Motor neuron (in vitro differentiated cells): ENCODE measurements at regions not wholly inside any gene's neighbourhood (a gene's known extent, or its start where the extent isn't known, plus 50 kb on each side); places are given as distances from the start of the nearest gene placed in this dataset.
"Not testable (repeated sequence)": the region's sequence is repeated elsewhere in the genome, so short reads cannot be mapped to it uniquely, and the experiment has no call there.

ENCODE experiments used
- ATAC-seq, 8 experiments: fragments of 200-7000 bp; cut with Tn5 transposase; replicated peaks in 6 of 8; 2 replicates each; pipeline ENCODE4 v1.8.0; 2021; ENCODE audit warnings: mild to moderate bottlenecking in 8 of 8, moderate library complexity in 8 of 8
- H3K27ac ChIP-seq, 2 donors: fragments of 250-450 bp; sonication (Bioruptor Pico); 2 replicates each; pipeline ENCODE4 v1.9.0; 2021; ENCODE audit warnings: antibody characterized with exemption in 2 of 2, mild to moderate bottlenecking in 2 of 2, moderate library complexity in 1 of 2
- H3K4me1 ChIP-seq, 2 donors: fragments of 250-450 bp; sonication (Bioruptor Pico); replicated peaks in 1 of 2; 2 replicates each; pipeline ENCODE4 v1.6.1; 2021; ENCODE audit warnings: antibody characterized with exemption in 2 of 2, mild to moderate bottlenecking in 2 of 2, moderate library complexity in 1 of 2
- H3K4me3 ChIP-seq, 5 donors: fragments of 250-450 bp; sonication (Bioruptor Pico); 2 replicates each; pipeline ENCODE4 v1.9.0; 2021; ENCODE audit warnings: antibody characterized with exemption in 5 of 5, mild to moderate bottlenecking in 5 of 5, moderate library complexity in 4 of 5
- WGBS, 10 experiments: fragments of 450-650 bp; shearing (Covaris generic); methylation state at CpG; one replicate each; pipeline ENCODE4 v1.0.0; 2022; 5-methylcytosine and 5-hydroxymethylcytosine counted together
- in situ Hi-C, 9 experiments: fragments of 400-800 bp; cut with MboI; loops; one replicate each; pipeline ENCODE4 v1.15.0; 2021; ENCODE audit warnings: low sequenced_read_pairs in 9 of 9, low pct_unique_long_range_greater_than_20kb in 2 of 9; ENCODE audit not compliant: unreplicated experiment in 9 of 9

DNA sequence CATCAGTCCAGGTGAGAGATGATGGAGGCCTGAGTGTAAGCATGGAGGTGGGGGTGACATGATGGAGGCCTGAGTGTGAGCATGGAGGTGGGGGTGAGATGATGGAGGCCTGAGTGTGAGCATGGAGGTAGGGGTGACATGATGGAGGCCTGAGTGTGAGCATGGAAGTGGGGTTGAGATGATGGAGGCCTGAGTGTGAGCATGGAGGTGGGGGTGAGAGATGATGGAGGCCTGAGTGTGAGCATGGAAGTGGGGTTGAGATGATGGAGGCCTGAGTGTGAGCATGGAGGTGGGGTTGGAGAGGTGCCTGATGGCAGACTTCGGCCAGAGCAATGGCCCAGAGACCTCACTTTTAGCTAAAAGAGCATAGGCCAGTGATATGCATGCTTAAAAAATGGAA lies 269.9 kb upstream of the PLPP4 start:
- H3K4me3 ChIP-seq, in situ Hi-C loops, ATAC-seq, H3K4me1 ChIP-seq, H3K27ac ChIP-seq: not testable (repeated sequence)
- 38 to 100% (median 60%) methylated on average over 1 of the region's 1 CpG; no CpG with 5 or more reads in 5 of the 10 experiments for WGBS, 10 experiments

DNA sequence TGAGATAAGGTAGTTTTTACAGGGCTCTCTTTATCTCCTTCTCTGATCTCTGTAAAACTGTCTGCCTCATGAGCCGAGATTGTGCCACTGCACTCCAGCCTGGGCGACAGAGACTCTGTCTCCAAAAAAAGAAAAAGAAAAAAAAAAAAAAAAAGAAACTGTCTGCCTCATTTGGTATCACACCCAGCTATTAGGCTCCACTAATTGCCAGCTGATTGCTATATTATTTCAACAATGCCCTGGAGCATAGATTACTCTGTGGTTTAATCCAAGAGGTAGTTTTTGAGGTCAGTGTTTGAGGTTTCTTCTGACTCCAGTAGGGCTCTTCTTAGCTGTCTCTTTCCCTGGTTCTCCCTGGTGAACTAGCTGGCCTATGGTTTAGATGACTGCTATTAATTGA lies 268.1 kb upstream of the PLPP4 start:
- Histone ChIP-seq H3K27ac (no peak overlapping the region), H3K4me1 (no peaks in the 10 kb centered on the region), H3K4me3 (no peak overlapping the region)
- in situ Hi-C loops: no loop called here
- no peak for ATAC-seq
- WGBS, 10 experiments: 23 to 60% (median 33%) methylated on average over 1 to 2 of the region's 2 CpGs; no CpG with 5 or more reads in 3 of the 10 experiments

DNA sequence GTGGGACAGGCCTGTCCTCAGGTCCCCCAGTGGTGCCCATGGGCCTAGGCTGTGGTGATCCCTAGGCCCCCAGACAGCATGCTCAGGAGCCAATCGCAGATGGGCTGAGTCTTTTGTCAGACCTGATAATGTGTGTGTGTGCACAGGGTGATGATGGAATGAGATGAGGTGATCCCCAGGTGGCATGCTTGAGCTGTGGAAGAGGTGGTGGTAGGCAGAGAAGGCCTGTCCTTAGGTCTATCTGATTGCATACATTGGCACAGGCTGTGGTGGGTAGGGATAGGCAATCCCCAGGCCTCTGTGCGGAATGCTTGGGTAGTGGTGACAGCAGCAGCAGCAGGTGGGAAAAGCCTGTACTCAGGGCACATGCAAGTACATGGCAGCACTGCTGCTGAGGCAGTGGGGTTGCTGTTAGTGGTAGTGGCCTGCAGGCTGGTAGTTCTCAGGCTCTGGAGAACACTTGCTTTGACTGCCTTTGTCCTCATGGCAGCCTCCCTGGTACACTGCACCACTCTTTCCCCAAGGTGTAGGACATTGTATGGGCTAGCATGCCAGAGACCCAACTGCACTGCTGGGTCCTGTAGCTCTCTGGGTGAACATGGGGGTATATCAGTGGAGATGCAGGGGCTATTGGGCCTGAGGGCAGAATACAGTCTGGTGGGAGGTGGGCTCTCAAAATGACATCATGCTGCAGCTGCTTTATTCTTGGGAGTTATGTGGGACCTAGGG lies 260.9 kb upstream of the PLPP4 start:
- Histone ChIP-seq H3K27ac (no peak overlapping the region), H3K4me3 (no peak overlapping the region), H3K4me1 (no peaks in the 10 kb centered on the region)
- WGBS, 10 experiments: 0 to 100% methylated on average over 1 of the region's 2 CpGs; no CpG with 5 or more reads in 8 of the 10 experiments
- in situ Hi-C loops: no loop called here
- no peak for ATAC-seq

DNA sequence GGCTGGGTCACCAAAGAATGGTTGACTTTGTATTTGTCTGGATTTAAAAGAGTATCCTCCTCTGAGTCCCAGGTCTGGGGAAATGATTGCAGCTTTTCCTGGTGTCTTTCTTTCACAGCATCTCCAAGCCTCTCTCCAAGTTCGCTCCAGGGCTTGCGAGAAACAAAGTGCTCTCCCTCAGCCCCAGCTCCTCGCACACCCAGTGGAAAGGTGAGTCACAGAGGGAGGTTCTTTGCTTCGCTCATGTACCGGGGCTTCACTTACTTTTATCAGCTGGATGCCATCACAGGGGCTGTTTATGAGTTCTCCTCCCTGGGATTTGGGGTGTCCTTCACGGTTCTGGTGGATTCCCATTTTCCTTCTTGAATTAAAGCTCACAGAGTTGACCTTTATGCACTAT lies 252.2 kb upstream of the PLPP4 start:
- no peak overlapping the region for H3K4me3 ChIP-seq
- ATAC-seq: no peak
- no peak overlapping the region for H3K27ac ChIP-seq
- in situ Hi-C loops: no loop called here
- 20 to 80% (median 63%) methylated on average over 1 to 6 of the region's 6 CpGs; no CpG with 5 or more reads in 2 of the 10 experiments for WGBS, 10 experiments
- peaks cover 2 to 3% of the 10 kb centered on the region in 2 donors for H3K4me1 ChIP-seq

DNA sequence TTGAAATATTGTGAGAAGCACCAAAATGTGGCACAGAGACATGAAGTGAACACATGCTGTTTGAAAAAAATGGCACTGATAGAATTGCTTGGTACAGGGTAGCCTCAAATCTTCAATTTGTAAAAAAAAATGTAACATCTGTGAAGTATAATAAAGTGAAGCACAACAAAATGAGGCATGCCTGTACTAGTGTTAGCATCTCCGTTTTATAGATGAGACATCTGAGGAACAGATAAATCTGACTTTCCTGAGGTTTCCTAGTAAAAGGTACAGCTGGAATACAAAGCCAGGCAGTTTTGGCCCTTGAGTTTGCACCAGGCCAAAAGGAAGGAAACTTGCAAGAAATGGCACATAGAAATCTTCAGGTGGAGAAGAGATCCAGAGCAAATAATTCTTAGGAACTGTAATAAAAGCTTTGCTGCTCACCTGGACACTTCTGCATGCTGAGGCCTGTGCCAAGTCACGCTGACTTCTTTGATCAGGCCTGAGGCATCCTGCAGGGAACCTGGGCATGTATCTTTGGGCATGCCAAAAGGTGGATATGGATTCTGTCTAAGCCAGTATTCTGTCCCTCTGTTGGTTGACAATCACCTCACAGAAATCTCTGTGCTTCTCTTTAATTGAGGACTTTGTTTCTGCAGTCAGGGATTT lies 251.5 kb upstream of the PLPP4 start:
- no peak for ATAC-seq
- no peak overlapping the region for H3K27ac ChIP-seq
- 26 to 92% (median 75%) methylated on average over 1 to 2 of the region's 2 CpGs; no CpG with 5 or more reads in 1 of the 10 experiments for WGBS, 10 experiments
- no peak overlapping the region for H3K4me3 ChIP-seq
- in situ Hi-C loops: no loop called here
- H3K4me1 ChIP-seq: peaks cover 3% of the 10 kb centered on the region in 2 donors

DNA sequence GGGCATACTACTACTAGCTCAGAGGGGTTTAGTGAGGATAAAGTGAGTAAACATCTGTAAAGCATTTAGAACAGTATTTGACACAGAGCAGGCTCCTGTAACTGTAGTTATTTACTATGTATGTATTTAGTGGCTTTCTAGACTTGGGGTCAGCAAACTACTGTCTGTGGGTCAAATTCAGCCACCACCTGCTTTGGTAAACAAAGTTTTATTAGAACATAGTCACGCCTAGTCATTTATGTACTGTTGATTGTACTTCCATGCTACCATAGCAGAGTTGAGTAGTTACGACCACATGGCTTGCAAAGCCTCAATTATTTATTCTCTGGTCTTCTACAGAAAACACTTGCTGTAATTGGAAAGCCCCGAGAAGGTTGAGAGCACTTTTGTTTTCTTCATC lies 248.5 kb upstream of the PLPP4 start:
- no peak for ATAC-seq
- Histone ChIP-seq H3K4me1 (peaks cover 3% of the 10 kb centered on the region in 2 donors), H3K27ac (no peak overlapping the region), H3K4me3 (no peak overlapping the region)
- WGBS, 10 experiments: 29 to 91% (median 80%) methylated on average over 1 to 3 of the region's 3 CpGs; no CpG with 5 or more reads in 5 of the 10 experiments
- in situ Hi-C loops: no loop called here

DNA sequence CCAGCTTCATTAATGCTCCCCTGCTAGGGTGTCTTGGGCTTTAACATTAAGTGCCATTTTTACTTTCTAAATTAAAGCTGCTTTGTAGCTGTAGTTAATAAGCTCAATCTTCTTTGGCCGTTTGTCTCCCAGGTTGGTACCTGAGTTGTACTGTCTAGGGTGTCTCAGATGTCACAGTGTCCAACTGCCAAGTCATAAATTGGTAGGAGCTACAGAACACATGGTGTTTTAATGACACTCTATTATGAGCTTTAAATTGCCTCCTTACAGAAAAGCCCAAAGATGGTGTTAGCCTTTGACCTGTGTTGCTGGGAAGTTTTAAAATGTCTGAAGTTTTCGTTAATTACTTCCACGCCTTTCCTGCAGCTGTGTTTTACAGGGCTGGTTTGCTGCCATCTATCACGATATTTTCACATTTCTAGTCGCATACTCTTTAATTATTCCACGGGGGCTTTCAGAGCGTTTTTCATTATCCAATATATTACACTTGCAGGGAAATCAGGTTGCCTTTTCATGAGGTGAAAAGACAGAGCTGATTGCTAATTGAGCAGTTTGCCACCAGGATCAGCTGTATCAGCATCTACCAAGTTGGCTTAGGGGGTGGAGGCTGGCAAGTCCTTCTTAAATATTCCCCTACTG lies 247.8 kb upstream of the PLPP4 start:
- Histone ChIP-seq H3K27ac (no peak overlapping the region), H3K4me3 (no peak overlapping the region), H3K4me1 (peaks cover 3% of the 10 kb centered on the region in 2 donors)
- 6 to 83% (median 57%) methylated on average over 1 to 7 of the region's 7 CpGs for WGBS, 10 experiments
- ATAC-seq: peak in 1 of 8 experiments; percentile 42
- in situ Hi-C loops: no loop called here

DNA sequence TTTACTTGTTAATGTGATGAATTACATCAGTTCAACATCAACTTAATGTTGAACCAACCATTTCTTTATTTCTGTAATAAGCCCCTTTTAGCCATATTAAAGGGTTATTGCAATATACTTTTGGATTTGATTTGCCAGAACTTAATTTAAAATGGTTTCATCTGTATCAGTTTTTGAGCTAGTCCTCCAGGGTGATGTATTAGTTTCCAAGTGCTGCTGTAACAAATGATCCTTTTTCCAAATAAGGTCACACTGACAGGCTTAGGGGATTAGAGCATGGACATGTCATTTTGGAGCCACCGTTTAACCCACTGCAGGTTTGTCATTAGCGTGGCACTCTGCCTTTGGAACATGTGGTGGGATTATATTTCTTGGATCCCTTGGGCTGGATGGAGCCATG lies 244.8 kb upstream of the PLPP4 start:
- 17 to 100% (median 87%) methylated on average over 1 to 2 of the region's 2 CpGs; no CpG with 5 or more reads in 4 of the 10 experiments for WGBS, 10 experiments
- in situ Hi-C loops: no loop called here

DNA sequence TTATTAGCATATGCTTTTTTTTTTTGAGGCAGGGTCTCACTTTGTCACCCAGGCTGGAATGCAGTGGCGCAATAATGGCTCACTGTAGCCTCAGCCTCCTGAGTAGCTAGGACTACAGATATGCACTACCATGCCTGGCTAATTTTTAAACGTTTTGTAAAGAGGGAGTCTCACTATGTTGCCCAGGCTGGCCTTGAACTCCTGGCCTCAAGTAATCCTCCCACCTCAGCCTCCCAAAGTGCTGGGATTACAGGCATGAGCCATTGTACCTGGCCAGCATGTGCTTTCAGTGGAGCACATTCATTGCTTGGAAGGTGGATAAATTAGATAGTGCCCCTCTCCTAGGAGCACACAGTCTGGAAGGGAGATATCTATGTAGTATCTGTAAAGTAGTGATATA lies 243.7 kb upstream of the PLPP4 start:
- 0 to 100% (median 86%) methylated on average over 1 to 2 of the region's 2 CpGs; no CpG with 5 or more reads in 4 of the 10 experiments for WGBS, 10 experiments
- H3K4me1 ChIP-seq, H3K27ac ChIP-seq, ATAC-seq, in situ Hi-C loops, H3K4me3 ChIP-seq: not testable (repeated sequence)

More for the DNA sequence above, 244.8 kb upstream of the PLPP4 start:
- peaks cover 3% of the 10 kb centered on the region in 2 donors for H3K4me1 ChIP-seq
- H3K27ac ChIP-seq: no peak overlapping the region
- H3K4me3 ChIP-seq: no peak overlapping the region
- no peak for ATAC-seq

DNA sequence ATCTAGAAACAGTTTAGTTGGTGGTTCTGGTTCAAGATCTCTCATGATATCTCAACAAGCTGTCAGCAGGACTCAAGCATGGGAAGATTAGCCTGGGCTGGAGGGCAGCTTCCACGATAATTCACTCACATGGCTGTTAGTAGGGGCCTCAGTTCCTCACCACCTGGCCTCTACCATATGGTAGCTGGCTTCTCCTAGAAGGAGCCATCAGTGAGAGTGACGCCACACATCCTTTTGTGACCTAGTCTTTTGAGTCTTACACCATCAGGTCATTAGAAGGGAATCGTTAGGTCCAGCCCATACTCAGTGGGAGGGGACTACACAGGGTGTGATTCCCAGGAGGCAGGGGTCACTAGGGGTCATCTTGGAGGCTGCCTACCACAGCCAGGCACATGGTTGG lies 239.3 kb upstream of the PLPP4 start:
- ATAC-seq: no peak
- in situ Hi-C loops: no loop called here
- H3K4me3 ChIP-seq: no peak overlapping the region
- H3K27ac ChIP-seq: no peak overlapping the region
- 0 to 71% (median 46%) methylated on average over 1 to 3 of the region's 3 CpGs; no CpG with 5 or more reads in 4 of the 10 experiments for WGBS, 10 experiments
- H3K4me1 ChIP-seq: no peaks in the 10 kb centered on the region

DNA sequence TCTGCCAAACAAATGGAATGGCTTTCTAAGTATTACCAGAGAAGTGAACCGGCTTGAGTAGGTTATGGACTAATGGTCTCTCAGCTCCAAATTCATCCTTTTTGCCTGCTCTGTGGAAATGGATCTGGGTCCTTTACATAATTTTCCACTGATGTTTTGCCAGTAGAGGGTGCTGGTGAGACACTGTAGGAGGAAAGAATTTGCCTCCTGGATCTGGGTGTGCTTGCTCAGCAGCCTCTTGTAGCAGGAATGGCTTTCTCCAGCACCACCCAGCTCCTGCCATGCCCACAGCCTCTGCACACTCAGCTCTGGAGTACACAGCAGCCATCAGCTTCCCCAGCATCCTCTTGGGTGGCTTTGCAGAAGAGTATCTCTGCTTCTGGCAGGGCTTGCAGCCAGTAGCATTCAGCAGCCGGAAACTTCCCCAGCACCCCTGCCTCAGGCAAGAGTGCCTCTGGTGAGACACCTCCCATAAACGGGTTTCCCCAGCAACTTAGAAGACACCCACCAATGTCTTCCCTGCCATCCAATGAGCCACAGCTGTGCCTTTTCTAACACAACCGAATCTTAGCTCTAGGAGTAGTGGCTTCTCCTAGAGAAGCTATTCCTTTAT lies 235.0 kb upstream of the PLPP4 start:
- 10 to 74% (median 37%) methylated on average over 2 to 4 of the region's 4 CpGs; no CpG with 5 or more reads in 2 of the 10 experiments for WGBS, 10 experiments
- peak in 4 of 8 experiments; percentile 15 to 99 (median 98) for ATAC-seq

DNA sequence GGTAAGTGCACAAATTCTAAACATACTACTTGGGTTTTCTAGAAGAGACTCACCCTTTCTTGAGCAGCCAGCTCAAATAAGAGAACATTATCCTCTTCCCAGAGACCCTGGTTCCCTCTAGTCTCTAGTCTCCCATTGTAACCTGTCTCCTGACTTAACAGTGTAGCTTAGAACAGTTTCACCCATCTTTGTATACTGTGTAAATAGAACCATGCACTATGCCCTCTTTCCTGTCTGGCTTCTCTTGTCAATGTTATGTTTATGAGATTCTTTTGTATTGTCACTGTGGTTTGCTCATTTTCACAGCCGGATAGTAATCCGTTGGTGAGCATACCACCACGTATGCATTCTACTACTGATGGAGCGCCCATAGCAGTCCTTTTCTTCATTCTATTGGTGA lies 227.4 kb upstream of the PLPP4 start:
- in situ Hi-C loops: no loop called here

More for the DNA sequence above, 235.0 kb upstream of the PLPP4 start:
- H3K4me1 ChIP-seq: no peaks in the 10 kb centered on the region
- H3K27ac ChIP-seq: no peak overlapping the region
- H3K4me3 ChIP-seq: no peak overlapping the region
- in situ Hi-C loops: no loop called here

DNA sequence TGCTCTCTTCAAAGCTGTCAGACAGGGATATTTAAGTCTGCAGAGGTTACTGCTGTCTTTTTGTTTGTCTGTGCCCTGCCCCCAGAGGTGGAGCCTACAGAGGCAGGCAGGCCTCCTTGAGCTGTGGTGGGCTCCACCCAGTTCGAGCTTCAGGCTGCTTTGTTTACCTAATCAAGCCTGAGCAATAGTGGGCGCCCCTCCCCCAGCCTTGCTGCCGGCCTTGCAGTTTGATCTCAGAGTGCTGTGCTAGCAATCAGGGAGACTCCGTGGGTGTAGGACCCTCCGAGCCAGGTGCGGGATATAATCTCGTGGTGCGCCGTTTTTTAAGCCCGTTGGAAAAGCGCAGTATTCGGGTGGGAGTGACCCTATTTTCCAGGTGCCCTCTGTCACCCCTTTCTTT lies 217.3 kb upstream of the PLPP4 start:
- ATAC-seq, H3K4me1 ChIP-seq, H3K27ac ChIP-seq, H3K4me3 ChIP-seq, in situ Hi-C loops: not testable (repeated sequence)
- no CpG with 5 or more reads among the region's 12 CpGs for WGBS, 10 experiments

More for the DNA sequence above, 227.4 kb upstream of the PLPP4 start:
- H3K4me1 ChIP-seq: no peaks in the 10 kb centered on the region
- no peak overlapping the region for H3K27ac ChIP-seq
- WGBS, 10 experiments: 85 to 94% (median 92%) methylated on average over 2 to 4 of the region's 4 CpGs; no CpG with 5 or more reads in 5 of the 10 experiments
- H3K4me3 ChIP-seq: no peak overlapping the region
- no peak for ATAC-seq
